ENCODE measurements at regions not wholly inside any gene's neighbourhood (a gene's known extent, or its start where the extent isn't known, plus 50 kb on each side); places are given as distances from the start of the nearest gene placed in this dataset.

DNA sequence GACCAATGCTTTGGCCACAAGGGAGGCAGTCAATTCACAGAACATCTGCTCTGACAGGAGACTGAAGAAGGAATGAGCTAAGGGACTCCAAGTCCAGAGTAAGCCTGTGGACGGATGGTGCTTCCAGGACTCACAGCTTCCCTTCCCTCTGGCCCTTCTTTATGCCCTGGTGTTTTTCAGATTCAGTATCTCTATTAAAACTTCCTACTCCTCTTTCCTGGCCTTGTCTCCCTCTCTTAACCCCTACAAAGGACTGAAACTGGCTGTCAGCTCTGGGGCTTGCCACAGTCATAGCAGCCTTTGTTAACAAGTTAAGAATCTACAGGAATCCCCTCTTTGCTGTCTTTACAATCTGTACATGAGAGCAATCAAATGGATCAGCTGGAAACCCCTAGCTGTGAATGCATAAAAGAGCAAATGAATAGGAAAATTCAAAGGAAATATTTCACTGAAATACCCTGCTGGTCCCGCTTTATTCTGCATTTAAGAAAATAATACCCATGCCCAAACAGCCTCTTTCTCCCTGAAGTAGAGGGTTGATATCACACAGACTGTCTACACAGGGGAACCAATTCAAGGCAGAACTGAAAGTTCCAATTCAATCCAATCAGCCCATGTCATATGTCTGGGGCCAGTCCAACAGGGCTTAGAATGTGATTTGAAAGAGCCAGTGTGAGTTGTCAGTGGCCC is 192.3 kb downstream of the MZT1 start:
- intact Hi-C loops (cut with DNase I): no loop called here
- Histone ChIP-seq H3K36me3 (no peaks in the 10 kb centered on the region), H3K27me3 (no peaks in the 10 kb centered on the region), H3K27ac (no peak overlapping the region), H3K9me3 (no peaks in the 10 kb centered on the region), H3K4me3 (no peak overlapping the region), H3K4me1 (no peaks in the 10 kb centered on the region)
- no peak for DNase-seq (ENCODE audit: low spot score in 2 of 2)
- TF ChIP-seq, protein P1, sequence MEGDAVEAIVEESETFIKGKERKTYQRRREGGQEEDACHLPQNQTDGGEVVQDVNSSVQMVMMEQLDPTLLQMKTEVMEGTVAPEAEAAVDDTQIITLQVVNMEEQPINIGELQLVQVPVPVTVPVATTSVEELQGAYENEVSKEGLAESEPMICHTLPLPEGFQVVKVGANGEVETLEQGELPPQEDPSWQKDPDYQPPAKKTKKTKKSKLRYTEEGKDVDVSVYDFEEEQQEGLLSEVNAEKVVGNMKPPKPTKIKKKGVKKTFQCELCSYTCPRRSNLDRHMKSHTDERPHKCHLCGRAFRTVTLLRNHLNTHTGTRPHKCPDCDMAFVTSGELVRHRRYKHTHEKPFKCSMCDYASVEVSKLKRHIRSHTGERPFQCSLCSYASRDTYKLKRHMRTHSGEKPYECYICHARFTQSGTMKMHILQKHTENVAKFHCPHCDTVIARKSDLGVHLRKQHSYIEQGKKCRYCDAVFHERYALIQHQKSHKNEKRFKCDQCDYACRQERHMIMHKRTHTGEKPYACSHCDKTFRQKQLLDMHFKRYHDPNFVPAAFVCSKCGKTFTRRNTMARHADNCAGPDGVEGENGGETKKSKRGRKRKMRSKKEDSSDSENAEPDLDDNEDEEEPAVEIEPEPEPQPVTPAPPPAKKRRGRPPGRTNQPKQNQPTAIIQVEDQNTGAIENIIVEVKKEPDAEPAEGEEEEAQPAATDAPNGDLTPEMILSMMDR (IDR thresholded peaks at IDR 0.05): no peak

DNA sequence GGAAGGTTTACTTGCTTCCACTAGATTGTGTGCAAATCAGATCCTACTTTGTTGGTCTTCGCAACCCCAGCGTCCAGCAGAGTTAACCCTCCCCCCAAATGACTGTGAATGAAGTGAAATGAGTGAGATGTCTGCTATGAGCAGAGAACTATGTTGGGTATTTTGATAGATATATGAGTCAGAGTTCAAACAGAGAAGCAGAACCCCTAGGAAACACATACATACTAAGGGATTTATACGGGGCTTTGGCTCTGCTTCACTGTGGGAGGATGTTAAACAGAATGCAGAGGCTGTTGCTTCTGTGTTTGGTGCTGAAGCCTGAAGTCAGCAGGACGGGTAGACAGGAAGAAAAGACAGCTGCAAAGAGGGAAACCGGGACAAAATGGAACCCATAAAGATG is 197.0 kb downstream of the MZT1 start:
- Histone ChIP-seq H3K4me3 (no peak overlapping the region), H3K27ac (no peak overlapping the region), H3K4me1 (no peaks in the 10 kb centered on the region), H3K9me3 (no peaks in the 10 kb centered on the region), H3K27me3 (no peaks in the 10 kb centered on the region), H3K36me3 (no peaks in the 10 kb centered on the region)
- intact Hi-C loops (cut with DNase I): no loop called here
- TF ChIP-seq, protein P1 (IDR thresholded peaks at IDR 0.05): no peak
- no peak for DNase-seq (ENCODE audit: low spot score in 2 of 2)

DNA sequence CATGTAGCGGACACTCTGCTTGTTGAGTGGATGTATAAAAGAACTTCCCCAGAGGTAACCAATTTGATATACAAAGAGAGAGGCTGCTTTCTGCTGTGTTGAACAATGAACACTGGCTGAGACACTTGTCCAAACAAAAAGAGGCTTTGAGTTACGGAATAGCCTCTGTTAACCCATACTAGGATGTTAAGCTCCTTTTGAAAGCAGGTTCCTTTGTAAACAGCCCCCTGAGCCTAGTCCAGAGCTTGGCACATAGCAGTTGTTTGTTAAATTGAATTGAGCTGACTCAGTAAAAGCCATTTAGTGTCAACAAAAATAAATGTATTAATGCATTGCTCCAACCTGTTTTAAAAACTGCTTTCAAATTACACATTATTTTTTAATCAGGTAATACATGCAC is 200.1 kb downstream of the MZT1 start:
- no peaks in the 10 kb centered on the region for H3K36me3 ChIP-seq
- H3K4me1 ChIP-seq: no peaks in the 10 kb centered on the region
- TF ChIP-seq, protein P1 (IDR thresholded peaks at IDR 0.05): no peak
- H3K27ac ChIP-seq: no peak overlapping the region
- H3K4me3 ChIP-seq: no peak overlapping the region
- intact Hi-C loops (cut with DNase I): no loop called here
- H3K27me3 ChIP-seq: no peaks in the 10 kb centered on the region
- H3K9me3 ChIP-seq: no peaks in the 10 kb centered on the region
- no peak for DNase-seq (ENCODE audit: low spot score in 2 of 2)

DNA sequence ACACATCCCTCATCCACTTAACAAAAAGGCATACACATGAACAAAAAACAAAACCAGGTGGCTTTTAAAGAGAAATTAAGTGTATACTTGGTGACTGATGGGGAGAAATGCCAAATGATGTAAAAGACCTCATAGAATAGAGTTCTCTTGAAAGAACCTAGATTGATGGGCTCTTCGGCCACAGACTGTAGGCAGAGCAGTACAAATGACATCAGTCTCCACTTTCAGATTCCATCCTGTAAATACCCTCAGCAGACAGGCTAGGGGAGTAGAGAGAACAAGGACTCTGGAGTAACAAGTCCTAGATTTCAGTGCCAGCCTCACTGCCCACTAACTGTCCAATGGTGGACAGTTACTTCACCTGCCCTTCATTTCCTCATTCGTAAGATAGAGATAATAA is 203.8 kb downstream of the MZT1 start:
- intact Hi-C loops (cut with DNase I): no loop called here
- no peaks in the 10 kb centered on the region for H3K36me3 ChIP-seq
- no peaks in the 10 kb centered on the region for H3K4me1 ChIP-seq
- no peak overlapping the region for H3K4me3 ChIP-seq
- H3K27me3 ChIP-seq: no peaks in the 10 kb centered on the region
- DNase-seq (ENCODE audit: low spot score in 2 of 2): no peak
- no peak overlapping the region for H3K27ac ChIP-seq
- TF ChIP-seq, protein P1 (IDR thresholded peaks at IDR 0.05): no peak
- no peaks in the 10 kb centered on the region for H3K9me3 ChIP-seq

DNA sequence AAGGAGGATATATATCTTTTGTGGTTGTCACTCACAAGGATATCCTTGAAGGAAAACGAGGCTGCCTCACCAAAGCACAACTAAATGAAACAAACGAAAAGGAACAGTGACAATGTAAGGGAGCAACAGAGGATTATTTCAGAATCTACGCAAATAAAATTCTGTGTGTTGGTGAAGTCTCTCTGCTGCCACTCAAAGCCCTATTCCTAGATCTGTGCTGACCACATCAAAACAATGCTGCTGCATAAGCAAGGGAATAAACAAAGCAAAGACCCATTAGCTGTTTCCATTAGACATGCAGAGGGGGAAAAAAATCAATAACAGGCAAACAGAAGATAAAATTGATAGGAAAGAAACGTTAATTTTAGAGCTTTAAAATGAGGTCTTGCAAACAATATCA is 204.4 kb downstream of the MZT1 start:
- no peak overlapping the region for H3K4me3 ChIP-seq
- no peak for DNase-seq (ENCODE audit: low spot score in 2 of 2)
- no peaks in the 10 kb centered on the region for H3K27me3 ChIP-seq
- no peaks in the 10 kb centered on the region for H3K9me3 ChIP-seq
- no peaks in the 10 kb centered on the region for H3K36me3 ChIP-seq
- TF ChIP-seq, protein P1 (IDR thresholded peaks at IDR 0.05): no peak
- H3K4me1 ChIP-seq: no peaks in the 10 kb centered on the region
- intact Hi-C loops (cut with DNase I): no loop called here
- H3K27ac ChIP-seq: no peak overlapping the region
